OCI-LY1 (cell line): ENCODE measurements at regions not wholly inside any gene's neighbourhood (a gene's known extent, or its start where the extent isn't known, plus 50 kb on each side); places are given as distances from the start of the nearest gene placed in this dataset.

Experiments used
- H2AFZ ChIP-seq: fragments of 200-600 bp; sonication (generic), shearing (Covaris generic); 2 replicates; pipeline ENCODE4 v1.6.0; 2014; ENCODE audit warnings: antibody characterized with exemption, mild to moderate bottlenecking, low read length
- H3F3A ChIP-seq: fragments of 200-600 bp; sonication (generic), shearing (Covaris generic); 2 replicates; pipeline ENCODE4 v1.6.0; 2014; ENCODE audit warnings: mild to moderate bottlenecking, antibody characterized with exemption, low read length, moderate library complexity; ENCODE audit not compliant: insufficient read depth
- H3K27ac ChIP-seq: fragments of 200-600 bp; sonication (generic); 2 replicates; pipeline ENCODE4 v1.5.1; 2014; ENCODE audit warnings: low read length, mixed run types, mild to moderate bottlenecking, low read depth; ENCODE audit not compliant: poor library complexity, severe bottlenecking
- H3K27me3 ChIP-seq: fragments of 200-600 bp; sonication (generic); 2 replicates; pipeline ENCODE4 v1.6.0; 2014; ENCODE audit warnings: antibody characterized with exemption, mild to moderate bottlenecking, low read length, moderate library complexity; ENCODE audit not compliant: insufficient read depth
- H3K36me3 ChIP-seq: fragments of 200-600 bp; sonication (generic); 2 replicates; pipeline ENCODE4 v1.6.1; 2014; ENCODE audit warnings: mild to moderate bottlenecking, antibody characterized with exemption, low read length, moderate library complexity, mixed read lengths; ENCODE audit not compliant: insufficient read depth
- H3K4me1 ChIP-seq: fragments of 200-600 bp; sonication (generic); 2 replicates; pipeline ENCODE4 v1.5.1; 2014; ENCODE audit warnings: mild to moderate bottlenecking, low read length, moderate library complexity; ENCODE audit not compliant: insufficient read depth, severe bottlenecking
- H3K4me2 ChIP-seq: fragments of 200-600 bp; sonication (generic), shearing (Covaris generic); 2 replicates; pipeline ENCODE4 v1.6.1; 2014; ENCODE audit warnings: low read length
- H3K4me3 ChIP-seq: fragments of 200-600 bp; sonication (generic); 2 replicates; pipeline ENCODE4 v1.5.1; 2014; ENCODE audit warnings: low read length, low read depth, mild to moderate bottlenecking, mixed read lengths; ENCODE audit not compliant: poor library complexity, severe bottlenecking
- H3K79me2 ChIP-seq: fragments of 200-600 bp; shearing (Covaris generic); 2 replicates; pipeline ENCODE4 v1.6.1; 2016; ENCODE audit warnings: mixed run types, low read length, mixed read lengths; ENCODE audit not compliant: insufficient read depth
- H3K9ac ChIP-seq: fragments of 200-600 bp; sonication (generic), shearing (Covaris generic); 2 replicates; pipeline ENCODE4 v1.6.1; 2014; ENCODE audit warnings: mild to moderate bottlenecking, low read length, mixed read lengths
- H3K9me2 ChIP-seq: fragments of 200-600 bp; sonication (generic), shearing (Covaris generic); 2 replicates; pipeline ENCODE4 v1.6.1; 2014; ENCODE audit warnings: low read depth, mild to moderate bottlenecking, low read length, mixed read lengths
- H3K9me3 ChIP-seq: fragments of 200-600 bp; shearing (Covaris generic); 2 replicates; pipeline ENCODE4 v1.6.1; 2014; ENCODE audit warnings: low read length, mixed read lengths
- H4K20me1 ChIP-seq: fragments of 200-600 bp; sonication (generic), shearing (Covaris generic); 2 replicates; pipeline ENCODE4 v1.6.0; 2016; ENCODE audit warnings: mild to moderate bottlenecking, low read length; ENCODE audit not compliant: insufficient read depth
- EZH2 ChIP-seq: fragments of 200-600 bp; sonication (generic), shearing (Covaris generic); IDR thresholded peaks from 2 replicates; pipeline ENCODE4 v1.8.0; 2017; ENCODE audit warnings: borderline replicate concordance, mixed run types, mild to moderate bottlenecking, antibody characterized with exemption, low read length, moderate library complexity, mixed read lengths
- TF ChIP-seq, protein P1 (sequence below): fragments of 200-600 bp; sonication (generic), shearing (Covaris generic); IDR thresholded peaks from 2 replicates; pipeline ENCODE4 v1.5.1; 2017; ENCODE audit warnings: mild to moderate bottlenecking, antibody characterized with exemption, low read length, moderate library complexity, mixed read lengths

DNA sequence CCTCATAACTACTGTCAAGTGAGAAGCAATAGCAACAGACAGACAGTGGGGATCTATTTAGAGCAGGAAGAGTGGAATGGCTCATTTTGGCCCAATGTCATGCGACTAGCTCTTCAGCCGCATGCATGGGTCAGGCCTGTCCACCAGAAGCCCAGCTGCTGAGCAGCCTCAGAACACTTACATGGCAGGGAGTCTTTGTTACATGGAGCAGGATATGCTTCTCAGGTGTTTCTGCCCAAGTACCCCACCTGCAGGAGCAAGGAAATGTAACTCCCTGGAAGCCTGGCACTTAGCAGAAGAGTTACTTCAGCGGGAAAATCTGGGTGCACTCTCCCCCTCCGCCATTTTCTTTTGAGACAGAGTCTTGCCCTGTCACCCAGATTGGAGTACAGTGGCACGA, 73.5 kb upstream of the ARHGAP5 start:
- Histone ChIP-seq H2AFZ (no peak overlapping the region), H4K20me1 (no peaks in the 10 kb centered on the region), H3F3A (no peaks in the 10 kb centered on the region), H3K27ac (no peak overlapping the region), H3K9ac (no peak overlapping the region), H3K4me3 (no peak overlapping the region), H3K9me3 (no peaks in the 10 kb centered on the region), H3K36me3 (no peaks in the 10 kb centered on the region), H3K9me2 (no peaks in the 10 kb centered on the region), H3K27me3 (no peaks in the 10 kb centered on the region), H3K4me2 (no peak overlapping the region), H3K79me2 (no peaks in the 10 kb centered on the region), H3K4me1 (no peaks in the 10 kb centered on the region)
- TF ChIP-seq EZH2 = no peak
- TF ChIP-seq, protein P1, sequence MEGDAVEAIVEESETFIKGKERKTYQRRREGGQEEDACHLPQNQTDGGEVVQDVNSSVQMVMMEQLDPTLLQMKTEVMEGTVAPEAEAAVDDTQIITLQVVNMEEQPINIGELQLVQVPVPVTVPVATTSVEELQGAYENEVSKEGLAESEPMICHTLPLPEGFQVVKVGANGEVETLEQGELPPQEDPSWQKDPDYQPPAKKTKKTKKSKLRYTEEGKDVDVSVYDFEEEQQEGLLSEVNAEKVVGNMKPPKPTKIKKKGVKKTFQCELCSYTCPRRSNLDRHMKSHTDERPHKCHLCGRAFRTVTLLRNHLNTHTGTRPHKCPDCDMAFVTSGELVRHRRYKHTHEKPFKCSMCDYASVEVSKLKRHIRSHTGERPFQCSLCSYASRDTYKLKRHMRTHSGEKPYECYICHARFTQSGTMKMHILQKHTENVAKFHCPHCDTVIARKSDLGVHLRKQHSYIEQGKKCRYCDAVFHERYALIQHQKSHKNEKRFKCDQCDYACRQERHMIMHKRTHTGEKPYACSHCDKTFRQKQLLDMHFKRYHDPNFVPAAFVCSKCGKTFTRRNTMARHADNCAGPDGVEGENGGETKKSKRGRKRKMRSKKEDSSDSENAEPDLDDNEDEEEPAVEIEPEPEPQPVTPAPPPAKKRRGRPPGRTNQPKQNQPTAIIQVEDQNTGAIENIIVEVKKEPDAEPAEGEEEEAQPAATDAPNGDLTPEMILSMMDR = no peak

DNA sequence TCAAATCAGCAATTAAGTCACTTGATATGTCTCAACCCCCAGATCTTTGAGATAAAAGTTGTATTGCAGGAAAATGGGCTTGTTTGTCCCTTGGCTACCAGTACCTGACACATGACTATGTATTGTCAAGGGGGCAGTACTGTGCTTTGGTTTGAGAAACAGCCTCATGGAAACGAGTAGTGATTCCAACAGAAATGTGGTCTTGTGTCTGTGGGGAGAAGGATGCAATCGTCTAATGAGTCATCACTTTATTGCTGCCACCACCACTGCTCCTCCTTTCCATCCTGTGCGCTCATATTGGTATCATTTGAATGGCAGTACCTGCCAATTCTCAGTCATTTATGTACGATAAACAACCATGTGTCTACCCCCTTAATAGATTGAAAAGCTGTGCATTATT, 72.8 kb upstream of the ARHGAP5 start:
- Histone ChIP-seq H3K4me1 (no peaks in the 10 kb centered on the region), H3K9ac (no peak overlapping the region), H2AFZ (no peak overlapping the region), H3K27me3 (no peaks in the 10 kb centered on the region), H3K36me3 (no peaks in the 10 kb centered on the region), H3K9me2 (no peaks in the 10 kb centered on the region), H3F3A (no peaks in the 10 kb centered on the region), H3K4me2 (no peak overlapping the region), H3K27ac (no peak overlapping the region), H4K20me1 (no peaks in the 10 kb centered on the region), H3K79me2 (no peaks in the 10 kb centered on the region), H3K9me3 (no peaks in the 10 kb centered on the region), H3K4me3 (no peak overlapping the region)
- TF ChIP-seq, protein P1 = no peak
- TF ChIP-seq EZH2 = no peak

DNA sequence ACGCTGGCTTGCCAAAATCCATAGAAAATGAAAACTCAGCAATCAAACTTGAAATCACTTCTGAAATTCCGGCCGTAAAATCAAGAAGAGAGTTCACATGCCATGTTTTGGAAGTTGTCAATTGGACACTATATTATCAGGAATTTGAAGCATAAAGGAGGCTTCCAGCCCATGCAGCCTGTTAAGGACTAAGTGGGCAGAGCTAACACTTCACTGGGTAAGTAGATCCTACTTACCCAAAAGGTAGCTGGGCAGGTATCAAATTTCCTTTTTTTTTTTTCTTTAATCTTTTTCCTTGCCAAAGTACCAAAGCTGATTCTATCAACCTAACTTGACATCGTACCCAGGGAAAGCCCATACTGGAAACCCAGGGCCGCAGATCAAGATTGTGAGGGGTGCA, 71.5 kb upstream of the ARHGAP5 start:
- Histone ChIP-seq H3K36me3 (no peaks in the 10 kb centered on the region), H3K79me2 (no peaks in the 10 kb centered on the region), H3K9me3 (no peaks in the 10 kb centered on the region), H3K4me3 (no peak overlapping the region), H3K4me2 (no peak overlapping the region), H3K4me1 (no peaks in the 10 kb centered on the region), H3K27me3 (no peaks in the 10 kb centered on the region), H4K20me1 (no peaks in the 10 kb centered on the region), H3K9ac (no peak overlapping the region), H3K27ac (no peak overlapping the region), H3F3A (no peaks in the 10 kb centered on the region), H2AFZ (no peak overlapping the region), H3K9me2 (no peaks in the 10 kb centered on the region)
- TF ChIP-seq, protein P1 = no peak
